ENCODE measurements at regions not wholly inside any gene's neighbourhood (a gene's known extent, or its start where the extent isn't known, plus 50 kb on each side); places are given as distances from the start of the nearest gene placed in this dataset.

DNA sequence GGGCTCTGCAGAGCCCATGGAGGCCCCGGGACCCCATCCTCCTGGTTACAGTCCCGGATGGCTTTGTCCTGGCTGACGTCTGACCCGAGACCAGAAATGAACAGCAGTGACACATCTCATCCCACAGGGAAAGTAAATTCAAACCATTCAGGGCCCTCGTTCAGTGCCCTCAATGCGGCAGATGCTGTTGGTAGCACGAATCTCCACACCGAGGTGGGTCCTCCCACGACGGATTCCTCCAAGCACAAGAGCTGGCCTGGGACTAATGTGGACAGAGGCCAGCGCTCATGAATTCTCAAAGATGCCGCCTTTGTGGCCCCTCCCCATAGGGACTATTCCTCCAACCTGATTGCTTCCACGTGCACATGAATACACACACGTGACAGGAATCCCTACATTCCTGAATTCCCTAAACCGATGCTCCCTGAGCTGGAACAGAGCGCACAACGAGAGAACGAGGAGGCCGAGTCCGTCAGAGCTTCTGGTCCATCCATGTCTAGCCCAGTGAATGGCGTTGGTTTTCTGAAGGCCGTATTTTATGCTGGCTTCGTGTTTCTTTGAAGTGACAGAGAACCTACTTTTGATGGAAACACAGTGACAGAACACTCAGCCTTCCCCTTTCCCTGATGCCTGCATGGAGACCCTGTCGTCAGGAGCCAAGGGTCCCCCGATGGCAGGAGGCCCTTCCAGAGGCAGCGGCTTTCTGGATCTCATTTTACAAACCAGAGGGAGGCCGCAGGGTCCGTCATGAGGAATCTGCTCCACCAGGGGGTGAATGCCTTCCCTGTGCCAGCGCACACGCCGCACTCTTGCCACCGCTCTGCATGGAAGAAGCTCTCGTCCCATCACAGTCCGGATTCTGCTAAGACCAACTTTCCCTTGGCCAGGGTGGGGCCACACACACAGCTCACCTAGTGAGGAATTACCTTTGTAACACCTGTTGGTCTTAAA, 64.3 kb upstream of the SNTG2 start:
- TF ChIP-seq, protein P1, sequence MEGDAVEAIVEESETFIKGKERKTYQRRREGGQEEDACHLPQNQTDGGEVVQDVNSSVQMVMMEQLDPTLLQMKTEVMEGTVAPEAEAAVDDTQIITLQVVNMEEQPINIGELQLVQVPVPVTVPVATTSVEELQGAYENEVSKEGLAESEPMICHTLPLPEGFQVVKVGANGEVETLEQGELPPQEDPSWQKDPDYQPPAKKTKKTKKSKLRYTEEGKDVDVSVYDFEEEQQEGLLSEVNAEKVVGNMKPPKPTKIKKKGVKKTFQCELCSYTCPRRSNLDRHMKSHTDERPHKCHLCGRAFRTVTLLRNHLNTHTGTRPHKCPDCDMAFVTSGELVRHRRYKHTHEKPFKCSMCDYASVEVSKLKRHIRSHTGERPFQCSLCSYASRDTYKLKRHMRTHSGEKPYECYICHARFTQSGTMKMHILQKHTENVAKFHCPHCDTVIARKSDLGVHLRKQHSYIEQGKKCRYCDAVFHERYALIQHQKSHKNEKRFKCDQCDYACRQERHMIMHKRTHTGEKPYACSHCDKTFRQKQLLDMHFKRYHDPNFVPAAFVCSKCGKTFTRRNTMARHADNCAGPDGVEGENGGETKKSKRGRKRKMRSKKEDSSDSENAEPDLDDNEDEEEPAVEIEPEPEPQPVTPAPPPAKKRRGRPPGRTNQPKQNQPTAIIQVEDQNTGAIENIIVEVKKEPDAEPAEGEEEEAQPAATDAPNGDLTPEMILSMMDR (IDR thresholded peaks at IDR 0.05) = no peak
- no peak overlapping the region for H3K27ac Mint-ChIP-seq
- peaks cover 73% of the 10 kb centered on the region for H3K4me1 Mint-ChIP-seq
- no peaks in the 10 kb centered on the region for H3K9me3 Mint-ChIP-seq
- DNase-seq = no peak
- H3K36me3 Mint-ChIP-seq (ENCODE audit: low read depth) = no peaks in the 10 kb centered on the region
- H3K4me3 Mint-ChIP-seq = no peak overlapping the region
- peaks cover 36% of the 10 kb centered on the region for H3K27me3 Mint-ChIP-seq (ENCODE audit: low read depth, poor library complexity)

DNA sequence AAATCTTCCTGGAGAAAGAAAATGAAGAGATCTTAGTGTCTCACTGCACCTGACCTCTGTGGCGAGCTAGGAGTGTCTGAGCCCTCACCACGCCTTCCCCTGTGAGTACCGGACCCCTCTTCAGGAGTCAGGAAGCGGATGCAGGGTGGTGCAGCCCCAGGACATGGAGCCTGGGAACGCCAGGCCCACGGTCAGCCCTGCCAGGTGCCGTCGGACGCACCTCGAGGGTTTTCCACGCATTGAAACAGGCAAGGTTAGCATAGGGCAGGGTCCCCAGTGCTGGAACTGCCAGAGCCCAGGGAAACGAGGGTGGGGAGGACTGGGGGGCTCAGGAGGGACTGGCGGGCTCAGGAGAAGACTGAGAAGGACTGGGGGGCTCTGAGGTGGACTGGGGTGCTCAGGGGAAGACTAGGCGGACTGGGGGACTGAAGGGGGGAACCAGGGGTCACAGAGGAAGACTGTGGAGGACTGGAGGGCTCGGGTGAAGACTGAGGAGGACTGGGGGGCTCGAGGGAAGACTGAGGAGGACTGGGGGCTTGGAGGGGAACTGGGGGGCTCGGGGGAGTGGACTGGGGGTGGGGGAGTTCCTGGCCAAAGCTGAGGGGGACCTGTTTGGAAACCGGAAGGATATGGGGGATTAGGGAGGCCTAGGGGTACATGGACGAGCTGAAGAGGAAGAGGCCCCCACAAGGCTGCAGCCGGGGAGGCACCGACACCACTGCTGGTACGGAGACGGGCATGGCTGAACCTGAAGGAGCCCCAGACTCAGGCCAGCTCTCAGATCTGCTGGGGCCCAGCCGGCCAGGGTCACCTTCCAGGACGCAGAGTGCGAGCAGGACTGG, 65.2 kb upstream of the SNTG2 start:
- Mint-ChIP-seq H3K27ac (no peak overlapping the region), H3K4me3 (peak overlapping the region; percentile 21), H3K27me3 (ENCODE audit: low read depth, poor library complexity) (peaks cover 33% of the 10 kb centered on the region)

DNA sequence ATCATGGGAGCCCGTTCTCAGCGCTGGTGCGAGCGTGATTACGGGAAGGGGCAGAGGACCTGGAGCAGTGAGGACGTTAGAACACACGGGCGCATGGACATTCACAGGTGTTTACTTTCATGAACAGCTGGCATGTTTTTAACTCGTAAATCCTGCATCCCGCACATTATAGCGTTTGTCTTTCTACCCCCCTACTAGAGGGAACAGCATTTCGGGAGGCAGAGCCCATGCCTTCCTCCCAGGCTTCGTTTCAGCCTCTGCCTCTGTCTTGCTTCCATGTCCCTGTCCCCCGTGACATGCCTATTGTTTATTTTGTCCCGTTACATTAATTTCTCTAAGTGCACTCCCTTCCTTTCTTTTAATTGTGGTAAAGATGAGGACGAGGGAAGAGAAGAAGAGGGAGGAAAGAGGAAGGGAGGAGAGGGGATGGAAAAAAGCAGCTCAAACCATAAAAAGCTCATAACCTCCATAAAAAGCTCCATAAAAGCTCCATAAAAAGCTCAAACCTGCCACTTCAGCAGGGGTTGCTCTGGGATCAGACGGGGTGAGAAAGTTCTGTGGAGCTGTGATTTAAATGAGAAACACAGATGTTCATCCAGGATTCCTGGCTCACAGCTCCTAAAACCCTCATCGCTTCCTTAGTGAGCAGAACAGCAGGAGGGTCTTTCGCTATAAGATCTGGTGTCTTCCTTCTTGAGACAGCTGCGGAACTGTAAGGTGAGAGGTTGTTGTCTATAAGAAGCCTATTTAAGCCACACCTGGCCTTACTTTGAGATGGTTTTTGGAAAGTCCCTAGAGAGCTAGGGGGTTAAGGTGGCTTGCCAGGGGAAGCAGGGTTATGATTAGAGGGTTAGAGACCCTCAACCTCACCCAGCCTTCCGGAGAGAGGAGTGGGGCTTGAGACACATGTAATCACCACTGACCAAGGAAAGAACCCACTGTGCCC, 66.6 kb upstream of the SNTG2 start:
- Mint-ChIP-seq H3K36me3 (ENCODE audit: low read depth) (peaks cover 5% of the 10 kb centered on the region), H3K27ac (peak overlapping the region; percentile 73), H3K27me3 (ENCODE audit: low read depth, poor library complexity) (peaks cover 27% of the 10 kb centered on the region), H3K9me3 (peaks cover 6% of the 10 kb centered on the region), H3K4me3 (peak overlapping the region; percentile 70), H3K4me1 (peaks cover 85% of the 10 kb centered on the region)
- TF ChIP-seq, protein P1 (IDR thresholded peaks at IDR 0.05) = no peak
- no peak for DNase-seq

More for the DNA sequence above, 65.2 kb upstream of the SNTG2 start:
- peaks cover 80% of the 10 kb centered on the region for H3K4me1 Mint-ChIP-seq
- TF ChIP-seq, protein P1 (IDR thresholded peaks at IDR 0.05) = no peak
- H3K9me3 Mint-ChIP-seq = no peaks in the 10 kb centered on the region
- no peak for DNase-seq
- H3K36me3 Mint-ChIP-seq (ENCODE audit: low read depth) = no peaks in the 10 kb centered on the region

DNA sequence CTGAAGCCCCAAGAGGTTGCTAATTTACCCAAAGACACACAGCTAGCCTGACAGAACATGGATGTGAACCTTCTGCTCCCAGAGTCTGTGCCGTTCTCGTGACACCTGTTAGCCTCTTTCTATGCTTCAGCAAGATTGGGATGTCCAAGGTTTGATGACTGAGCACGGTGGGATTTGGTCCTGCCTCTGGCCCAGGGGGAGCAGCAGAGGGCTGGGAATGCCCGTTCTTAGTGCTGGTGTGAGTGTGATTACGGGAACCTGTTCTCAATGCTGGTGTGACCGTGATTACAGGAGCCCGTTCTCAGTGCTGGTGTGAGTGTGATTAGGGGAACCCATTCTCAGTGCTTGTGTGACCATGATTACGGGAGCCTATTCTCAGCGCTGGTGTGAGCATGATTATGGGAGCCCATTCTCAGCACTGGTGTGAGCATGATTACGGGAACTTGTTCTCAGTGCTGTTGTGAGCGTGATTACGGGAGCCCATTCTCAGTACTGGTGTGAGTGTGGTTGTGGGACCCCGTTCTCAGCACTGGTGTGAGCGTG, 67.3 kb upstream of the SNTG2 start:
- DNase-seq = no peak
- H3K4me1 Mint-ChIP-seq = peaks cover 81% of the 10 kb centered on the region
- H3K9me3 Mint-ChIP-seq = peaks cover 11% of the 10 kb centered on the region
- TF ChIP-seq, protein P1 (IDR thresholded peaks at IDR 0.05) = no peak
- H3K36me3 Mint-ChIP-seq (ENCODE audit: low read depth) = peaks cover 5% of the 10 kb centered on the region
- H3K27ac Mint-ChIP-seq = peak overlapping the region; percentile 73
- H3K27me3 Mint-ChIP-seq (ENCODE audit: low read depth, poor library complexity) = peaks cover 27% of the 10 kb centered on the region
- no peak overlapping the region for H3K4me3 Mint-ChIP-seq

DNA sequence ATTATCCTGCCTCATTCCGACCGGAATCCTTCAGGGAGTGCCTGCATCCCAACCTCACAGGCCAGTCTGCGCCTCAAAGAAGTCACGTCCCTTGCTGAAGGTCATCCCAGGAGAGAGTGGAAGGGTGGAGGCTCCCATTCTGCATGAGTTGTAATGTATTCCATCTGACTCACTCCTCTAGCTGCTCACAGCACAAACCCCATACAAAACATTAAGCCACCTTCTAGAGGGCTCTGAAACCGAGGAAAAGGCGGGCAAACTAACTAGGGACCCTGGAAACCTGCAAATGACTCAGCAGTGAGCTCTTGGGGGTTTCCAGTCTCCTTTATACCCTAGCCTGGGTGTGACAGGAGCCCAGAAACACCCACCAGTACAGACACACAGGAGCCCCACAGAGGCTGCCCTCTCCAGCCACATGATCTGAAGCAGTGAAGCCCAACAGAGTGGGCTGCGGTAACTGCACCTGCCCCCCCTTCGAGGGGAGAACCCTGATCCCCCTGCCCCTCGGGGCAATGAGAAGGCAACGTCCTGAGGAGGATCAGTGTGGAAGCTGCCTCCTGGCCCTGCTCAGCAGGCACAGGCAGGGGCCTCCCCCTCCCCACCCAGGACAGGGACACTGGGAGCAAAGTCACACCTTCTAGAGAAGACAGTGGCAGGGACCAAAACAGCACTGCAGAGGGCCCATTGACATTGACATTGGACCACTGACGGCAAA, 69.3 kb upstream of the SNTG2 start:
- no peak overlapping the region for H3K27ac Mint-ChIP-seq
- no peak for DNase-seq
- H3K36me3 Mint-ChIP-seq (ENCODE audit: low read depth) = peaks cover 5% of the 10 kb centered on the region
- TF ChIP-seq, protein P1 (IDR thresholded peaks at IDR 0.05) = no peak
- H3K4me3 Mint-ChIP-seq = no peak overlapping the region
- peaks cover 11% of the 10 kb centered on the region for H3K9me3 Mint-ChIP-seq
- H3K27me3 Mint-ChIP-seq (ENCODE audit: low read depth, poor library complexity) = peaks cover 24% of the 10 kb centered on the region
- peaks cover 64% of the 10 kb centered on the region for H3K4me1 Mint-ChIP-seq

Measured in nephron progenitor cell (in vitro differentiated cells).